Epithelial cell of esophagus (primary cell): ENCODE measurements at regions not wholly inside any gene's neighbourhood (a gene's known extent, or its start where the extent isn't known, plus 50 kb on each side); places are given as distances from the start of the nearest gene placed in this dataset.

Experiments used
- DNase-seq: peaks from one replicate; pipeline ENCODE4 v3.0.0; 2010; ENCODE audit warnings: low read depth
- H3K4me3 ChIP-seq: 2 replicates; pipeline ENCODE4 v1.5.1; 2011; ENCODE audit warnings: mild to moderate bottlenecking, low read length, control low read depth
- CTCF ChIP-seq: IDR thresholded peaks from 2 replicates; pipeline ENCODE4 v1.5.1; 2011; ENCODE audit warnings: low read depth, mild to moderate bottlenecking, low read length, control low read depth, inconsistent platforms; ENCODE audit not compliant: insufficient read depth; ENCODE audit errors: missing control alignments

GRCh38 chr18:70617020-70617763, 328.3 kb downstream of the SOCS6 start:
- H3K4me3 ChIP-seq: no peak overlapping the region
- DNase-seq: no peak
- TF ChIP-seq CTCF: no peak

- no peak overlapping the region for H3K4me3 ChIP-seq
- TF ChIP-seq CTCF: no peak
- DNase-seq: no peak
These were observed 311.5 kb downstream of the SOCS6 start for GRCh38 chr18:70600225-70600925.

- TF ChIP-seq CTCF: no peak
- DNase-seq: no peak
- no peak overlapping the region for H3K4me3 ChIP-seq
These were observed 309.6 kb downstream of the SOCS6 start for GRCh38 chr18:70598406-70598805.

GRCh38 chr18:70582981-70583380, 294.1 kb downstream of the SOCS6 start:
- H3K4me3 ChIP-seq: no peak overlapping the region
- no peak for TF ChIP-seq CTCF
- DNase-seq: no peak

GRCh38 chr18:70578480-70578879, 289.6 kb downstream of the SOCS6 start:
- H3K4me3 ChIP-seq: no peak overlapping the region
- no peak for TF ChIP-seq CTCF
- DNase-seq: no peak

GRCh38 chr18:70577023-70577420, 288.2 kb downstream of the SOCS6 start:
- no peak for DNase-seq
- H3K4me3 ChIP-seq: no peak overlapping the region
- TF ChIP-seq CTCF: no peak
